IMR-90 (cell line): ENCODE measurements at regions not wholly inside any gene's neighbourhood (a gene's known extent, or its start where the extent isn't known, plus 50 kb on each side); places are given as distances from the start of the nearest gene placed in this dataset.

Experiments
- ATAC-seq: fragments of 200-7000 bp; cut with Tn5 transposase; 2 replicates; pipeline ENCODE4 v1.9.1; 2020; ENCODE audit warnings: low read depth, mild to moderate bottlenecking, moderate library complexity
- BruUV-seq: library from RNA; stranded (reverse); fragments of 400-500 nt; replicated peaks from 2 replicates; lab custom pipeline; 2021; lab: Mats Ljungman, UMichigan
- CTCF ChIA-PET: fragments of 300-600 bp; formaldehyde crosslinking; extraction: SDS; loops from one replicate; lab custom pipeline; 2021; ENCODE audit warnings: antibody characterized with exemption; lab: Yijun Ruan, JAX
- POLR2A ChIA-PET: fragments of 300-600 bp; sonication (Branson Sonifier 250); formaldehyde crosslinking; loops from one replicate; lab custom pipeline; 2022; ENCODE audit warnings: antibody characterized with exemption; ENCODE audit not compliant: unreplicated experiment; lab: Charles Lee
- DNase-seq: peaks from one replicate; pipeline ENCODE4 v3.0.0; 2013
- H2AFZ ChIP-seq: replicated peaks from 2 replicates; pipeline ENCODE3; 2013; ENCODE audit warnings: low read length, mild to moderate bottlenecking; ENCODE audit not compliant: poor library complexity
- H2AK5ac ChIP-seq: 2 replicates; pipeline ENCODE4 v1.6.1; 2013; ENCODE audit warnings: low read depth, low read length, inconsistent platforms
- H2AK9ac ChIP-seq: replicated peaks from 2 replicates; pipeline ENCODE3; 2013; ENCODE audit warnings: mild to moderate bottlenecking, low read depth, low read length, moderate library complexity; ENCODE audit not compliant: poor library complexity
- H2BK120ac ChIP-seq: 2 replicates; pipeline ENCODE4 v1.6.1; 2013; ENCODE audit warnings: low read depth, low read length, inconsistent platforms
- H2BK15ac ChIP-seq: 3 replicates; pipeline ENCODE4 v1.6.1; 2013; ENCODE audit warnings: low read depth, low read length, inconsistent platforms
- H2BK20ac ChIP-seq: 2 replicates; pipeline ENCODE4 v1.6.1; 2013; ENCODE audit warnings: low read depth, mild to moderate bottlenecking, inconsistent platforms, low read length, moderate library complexity
- H2BK5ac ChIP-seq: 2 replicates; pipeline ENCODE4 v1.6.1; 2013; ENCODE audit warnings: mild to moderate bottlenecking, low read depth, low read length, inconsistent platforms; ENCODE audit not compliant: poor library complexity, severe bottlenecking
- H3K14ac ChIP-seq: replicated peaks from 2 replicates; pipeline ENCODE4 v1.6.1; 2013; ENCODE audit warnings: low read depth, low read length, inconsistent platforms
- H3K18ac ChIP-seq: 2 replicates; pipeline ENCODE4 v1.6.1; 2013; ENCODE audit warnings: low read depth, low read length, control low read depth
- H3K23ac ChIP-seq: 2 replicates; pipeline ENCODE4 v1.6.1; 2013; ENCODE audit warnings: low read depth, low read length, inconsistent platforms
- H3K27ac ChIP-seq: 2 replicates; pipeline ENCODE4 v1.5.1; 2013; ENCODE audit warnings: mild to moderate bottlenecking, control low read depth, low read length; ENCODE audit not compliant: insufficient read depth
- H3K27me3 ChIP-seq: 2 replicates; pipeline ENCODE4 v1.6.1; 2013; ENCODE audit warnings: low read length; ENCODE audit not compliant: control insufficient read depth, insufficient read depth
- H3K36me3 ChIP-seq: 2 replicates; pipeline ENCODE4 v1.6.1; 2013; ENCODE audit warnings: low read length, mixed read lengths; ENCODE audit not compliant: control insufficient read depth, insufficient read depth
- H3K4ac ChIP-seq: 2 replicates; pipeline ENCODE4 v1.6.1; 2013; ENCODE audit warnings: low read depth, low read length, inconsistent platforms
- H3K4me1 ChIP-seq: 2 replicates; pipeline ENCODE4 v1.6.1; 2013; ENCODE audit warnings: low read length, mixed read lengths; ENCODE audit not compliant: control insufficient read depth, insufficient read depth
- H3K4me2 ChIP-seq: 2 replicates; pipeline ENCODE4 v1.6.1; 2013; ENCODE audit warnings: low read depth, mild to moderate bottlenecking, control low read depth, low read length, moderate library complexity
- H3K4me3 ChIP-seq: 2 replicates; pipeline ENCODE4 v1.5.1; 2013; ENCODE audit warnings: low read depth, mild to moderate bottlenecking, control low read depth, low read length, moderate library complexity; ENCODE audit not compliant: insufficient read depth
- H3K56ac ChIP-seq: 2 replicates; pipeline ENCODE4 v1.6.1; 2013; ENCODE audit warnings: low read length, inconsistent platforms; ENCODE audit not compliant: insufficient read depth; ENCODE audit errors: extremely low read depth
- H3K79me1 ChIP-seq, 2 experiments: 2 replicates each; pipeline ENCODE4 v1.6.1; 2013; ENCODE audit warnings: low read length in 2 of 2, inconsistent platforms in 1 of 2, low read depth in 1 of 2
- H3K9ac ChIP-seq: 2 replicates; pipeline ENCODE4 v1.6.1; 2013; ENCODE audit warnings: low read depth, low read length, control low read depth
- H3K9me1 ChIP-seq: 2 replicates; pipeline ENCODE4 v1.6.1; 2013; ENCODE audit warnings: low read length, inconsistent platforms; ENCODE audit not compliant: insufficient read depth
- H3K9me3 ChIP-seq: 2 replicates; pipeline ENCODE4 v1.6.1; 2013; ENCODE audit warnings: low read length; ENCODE audit not compliant: control insufficient read depth, insufficient read depth
- H4K20me1 ChIP-seq: 2 replicates; pipeline ENCODE4 v1.6.1; 2013; ENCODE audit warnings: low read length, inconsistent platforms; ENCODE audit not compliant: insufficient read depth
- H4K5ac ChIP-seq: 2 replicates; pipeline ENCODE4 v1.6.1; 2013; ENCODE audit warnings: mild to moderate bottlenecking, low read depth, low read length, control low read depth
- H4K8ac ChIP-seq, 2 experiments: 2 replicates each; pipeline ENCODE4 v1.6.1; 2013; ENCODE audit warnings: low read depth in 2 of 2, low read length in 2 of 2, control low read depth in 1 of 2, inconsistent platforms in 1 of 2
- H4K91ac ChIP-seq: 2 replicates; pipeline ENCODE4 v1.6.1; 2013; ENCODE audit warnings: low read depth, low read length, inconsistent platforms; ENCODE audit not compliant: insufficient read depth
- CTCF ChIP-seq: conservative IDR thresholded peaks from 2 replicates; pipeline ENCODE4 v1.5.1; 2012; ENCODE audit warnings: mild to moderate bottlenecking, low read depth, low read length, improper control_type of control experiment
- FOS ChIP-seq: fragments of 150-350 bp; IDR thresholded peaks from 2 replicates; pipeline ENCODE4 v1.6.1; 2016; ENCODE audit warnings: low read depth, low read length
- MAZ ChIP-seq: IDR thresholded peaks from 2 replicates; pipeline ENCODE4 v1.6.1; 2012; ENCODE audit warnings: low read depth, mild to moderate bottlenecking, low read length, improper control_type of control experiment, moderate library complexity, borderline replicate concordance
- MXI1 ChIP-seq: IDR thresholded peaks from 2 replicates; pipeline ENCODE4 v1.6.1; 2012; ENCODE audit warnings: low read depth, mild to moderate bottlenecking, low read length, moderate library complexity, borderline replicate concordance
- NFE2L2 ChIP-seq: fragments of 150-350 bp; IDR thresholded peaks from 2 replicates; pipeline ENCODE4 v1.6.1; 2016; ENCODE audit warnings: low read depth, mild to moderate bottlenecking, low read length
- RAD21 ChIP-seq: IDR thresholded peaks from 2 replicates; pipeline ENCODE4 v1.6.1; 2012; ENCODE audit warnings: low read length, improper control_type of control experiment
- RCOR1 ChIP-seq: IDR thresholded peaks from 2 replicates; pipeline ENCODE4 v1.6.1; 2012; ENCODE audit warnings: mild to moderate bottlenecking, low read length, improper control_type of control experiment; ENCODE audit not compliant: insufficient replicate concordance
- SMC3 ChIP-seq: fragments of 150-350 bp; IDR thresholded peaks from 2 replicates; pipeline ENCODE4 v1.6.1; 2016; ENCODE audit warnings: low read depth, mild to moderate bottlenecking, antibody characterized with exemption, low read length, moderate library complexity
- WGBS, 2 experiments: methylation state at CpG; one replicate each; pipeline versions ENCODE4 v1.1.5 to v1.1.7; 2013; ENCODE audit warnings: missing lambda C conversion rate in 2 of 2; ENCODE audit not compliant: insufficient read length in 1 of 2; ENCODE audit errors: extremely low coverage in 2 of 2; 5-methylcytosine and 5-hydroxymethylcytosine counted together
- dilution Hi-C: fragments of 300-500 bp; cut with HindIII; formaldehyde crosslinking; loops from one replicate; pipeline ENCODE4 v1.14.3; 2018; ENCODE audit warnings: low sequenced_read_pairs; ENCODE audit not compliant: unreplicated experiment
- in situ Hi-C: fragments of 300-500 bp; cut with MboI; formaldehyde crosslinking; loops from 3 replicates; pipeline ENCODE4 v1.14.3; 2019; ENCODE audit warnings: low sequenced_read_pairs, inconsistent platforms, mixed read lengths
- intact Hi-C: fragments of 100-400 bp; cut with micrococcal nuclease; formaldehyde crosslinking; loops from 2 replicates; pipeline ENCODE4 v1.10.0; 2022

GRCh38 chr1:95829556-95829955 lies 595.5 kb downstream of the RWDD3 start:
- no peak overlapping the region for H3K14ac ChIP-seq
- no peak for TF ChIP-seq RAD21
- no peak for TF ChIP-seq MXI1
- TF ChIP-seq NFE2L2: no peak
- TF ChIP-seq SMC3: no peak
- no peak for TF ChIP-seq MAZ
- no peak for TF ChIP-seq CTCF
- TF ChIP-seq FOS: no peak
- no peak for TF ChIP-seq RCOR1
- no peak overlapping the region for H2BK120ac ChIP-seq
- no peaks in the 10 kb centered on the region for H3K9me1 ChIP-seq
- H4K8ac ChIP-seq: no peak overlapping the region
- no peak overlapping the region for H3K4ac ChIP-seq
- no peak overlapping the region for H3K27ac ChIP-seq
- no peak overlapping the region for H3K23ac ChIP-seq
- no peaks in the 10 kb centered on the region for H3K27me3 ChIP-seq
- H4K20me1 ChIP-seq: no peaks in the 10 kb centered on the region
- H3K56ac ChIP-seq: no peak overlapping the region
- ATAC-seq (no peak), DNase-seq (no peak)
- H2AFZ ChIP-seq: no peak overlapping the region
- H3K79me1 ChIP-seq: no peaks in the 10 kb centered on the region
- H3K9ac ChIP-seq: no peak overlapping the region
- no peaks in the 10 kb centered on the region for H3K4me1 ChIP-seq
- H3K4me2 ChIP-seq: no peak overlapping the region
- intact Hi-C loops (no loop called here), in situ Hi-C loops (no loop called here), dilution Hi-C loops (no loop called here)
- no peak overlapping the region for H2AK9ac ChIP-seq
- H3K18ac ChIP-seq: no peak overlapping the region
- no CpG with 5 or more reads among the region's 1 CpG for WGBS, 2 experiments
- H3K9me3 ChIP-seq: no peaks in the 10 kb centered on the region
- no peaks in the 10 kb centered on the region for H3K36me3 ChIP-seq
- H2BK15ac ChIP-seq: no peak overlapping the region
- H2BK5ac ChIP-seq: no peak overlapping the region
- no peak overlapping the region for H2AK5ac ChIP-seq
- no peak overlapping the region for H4K91ac ChIP-seq
- POLR2A ChIA-PET: interaction anchor here (0.5 kb wide), 1 partner anchor 12 kb away, joined by 9 read pairs; no protein-coding TSS in a partner anchor
- no TSS peak for BruUV-seq
- H3K4me3 ChIP-seq: no peak overlapping the region
- H2BK20ac ChIP-seq: no peak overlapping the region
- no peak overlapping the region for H4K5ac ChIP-seq
- CTCF ChIA-PET: no interaction called here
